Caki2 (cell line): ENCODE measurements at regions not wholly inside any gene's neighbourhood (a gene's known extent, or its start where the extent isn't known, plus 50 kb on each side); places are given as distances from the start of the nearest gene placed in this dataset.
"Not testable (repeated sequence)": the region's sequence is repeated elsewhere in the genome, so short reads cannot be mapped to it uniquely, and the experiment has no call there.

Experiments used
- DNase-seq: peaks from one replicate; pipeline ENCODE4 v3.0.0-alpha.2; 2015; ENCODE audit warnings: low read depth
- in situ Hi-C: cut with HindIII; loops from 2 replicates; pipeline ENCODE4 v1.10.0; 2016; ENCODE audit warnings: low sequenced_read_pairs, low pct_unique_long_range_greater_than_20kb, mixed read lengths

GRCh38 chr6:101167638-101168037 lies 225.9 kb upstream of the GRIK2 start:
- DNase-seq, result no peak
- in situ Hi-C loops, result no loop called here

- DNase-seq, in situ Hi-C loops: not testable (repeated sequence)
These were observed 222.5 kb upstream of the GRIK2 start for GRCh38 chr6:101171049-101171448.

GRCh38 chr6:101178748-101179147 lies 214.8 kb upstream of the GRIK2 start:
- no peak for DNase-seq
- in situ Hi-C loops, result no loop called here

GRCh38 chr6:101181006-101181405 lies 212.5 kb upstream of the GRIK2 start:
- no peak for DNase-seq
- in situ Hi-C loops, result no loop called here

GRCh38 chr6:101188285-101188798 lies 205.2 kb upstream of the GRIK2 start:
- in situ Hi-C loops, DNase-seq: not testable (repeated sequence)

GRCh38 chr6:101195588-101195987 lies 197.9 kb upstream of the GRIK2 start:
- no peak for DNase-seq

GRCh38 chr6:101199441-101199840 lies 194.1 kb upstream of the GRIK2 start:
- DNase-seq, result no peak
- in situ Hi-C loops, result no loop called here

More at GRCh38 chr6:101195588-101195987, 197.9 kb upstream of the GRIK2 start:
- in situ Hi-C loops, result no loop called here

- no peak for DNase-seq
- in situ Hi-C loops, result no loop called here
These were observed 190.6 kb upstream of the GRIK2 start for GRCh38 chr6:101202867-101203374.

GRCh38 chr6:101203664-101204063 lies 189.8 kb upstream of the GRIK2 start:
- in situ Hi-C loops, result no loop called here
- DNase-seq, result no peak

- in situ Hi-C loops, result no loop called here
- DNase-seq, result no peak
These were observed 185.4 kb upstream of the GRIK2 start for GRCh38 chr6:101208152-101208551.

GRCh38 chr6:101212640-101213039 lies 180.9 kb upstream of the GRIK2 start:
- DNase-seq, result no peak
- in situ Hi-C loops, result no loop called here

GRCh38 chr6:101222007-101222406 lies 171.5 kb upstream of the GRIK2 start:
- in situ Hi-C loops, result no loop called here

GRCh38 chr6:101224751-101225150 lies 168.8 kb upstream of the GRIK2 start:
- DNase-seq, result no peak
- in situ Hi-C loops, result no loop called here

More at GRCh38 chr6:101222007-101222406, 171.5 kb upstream of the GRIK2 start:
- DNase-seq, result no peak

- in situ Hi-C loops, result no loop called here
These were observed 166.8 kb upstream of the GRIK2 start for GRCh38 chr6:101226677-101227135.

GRCh38 chr6:101230866-101231265 lies 162.6 kb upstream of the GRIK2 start:
- in situ Hi-C loops, result no loop called here

More at GRCh38 chr6:101226677-101227135, 166.8 kb upstream of the GRIK2 start:
- no peak for DNase-seq

GRCh38 chr6:101231606-101232235 lies 161.8 kb upstream of the GRIK2 start:
- in situ Hi-C loops, result no loop called here
- no peak for DNase-seq

More at GRCh38 chr6:101230866-101231265, 162.6 kb upstream of the GRIK2 start:
- DNase-seq, result no peak

- no peak for DNase-seq
- in situ Hi-C loops, result no loop called here
These were observed 160.5 kb upstream of the GRIK2 start for GRCh38 chr6:101232961-101233360.

- in situ Hi-C loops, result no loop called here
- DNase-seq, result no peak
These were observed 156.8 kb upstream of the GRIK2 start for GRCh38 chr6:101236709-101237108.

GRCh38 chr6:101241442-101241841 lies 152.1 kb upstream of the GRIK2 start:
- no peak for DNase-seq
- in situ Hi-C loops, result no loop called here

GRCh38 chr6:101249470-101249869 lies 144.0 kb upstream of the GRIK2 start:
- in situ Hi-C loops, result no loop called here
- DNase-seq, result no peak
